ENCODE measurements at regions not wholly inside any gene's neighbourhood (a gene's known extent, or its start where the extent isn't known, plus 50 kb on each side); places are given as distances from the start of the nearest gene placed in this dataset.
"Not testable (repeated sequence)": the region's sequence is repeated elsewhere in the genome, so short reads cannot be mapped to it uniquely, and the experiment has no call there.

GRCh38 chr20:11700831-11701230 lies 216.9 kb upstream of the BTBD3 start:
- no peaks in the 10 kb centered on the region for H3K79me2 ChIP-seq (ENCODE audit: insufficient read depth, low read depth)
- H3K36me3 ChIP-seq (ENCODE audit: insufficient read depth): no peaks in the 10 kb centered on the region
- no peak overlapping the region for H3K4me2 ChIP-seq
- no peak overlapping the region for H2AFZ ChIP-seq (ENCODE audit: low read depth)
- H3K27ac ChIP-seq: no peak overlapping the region
- H3K27me3 ChIP-seq (ENCODE audit: insufficient read depth, low read depth): no peaks in the 10 kb centered on the region
- TF ChIP-seq, protein P1, sequence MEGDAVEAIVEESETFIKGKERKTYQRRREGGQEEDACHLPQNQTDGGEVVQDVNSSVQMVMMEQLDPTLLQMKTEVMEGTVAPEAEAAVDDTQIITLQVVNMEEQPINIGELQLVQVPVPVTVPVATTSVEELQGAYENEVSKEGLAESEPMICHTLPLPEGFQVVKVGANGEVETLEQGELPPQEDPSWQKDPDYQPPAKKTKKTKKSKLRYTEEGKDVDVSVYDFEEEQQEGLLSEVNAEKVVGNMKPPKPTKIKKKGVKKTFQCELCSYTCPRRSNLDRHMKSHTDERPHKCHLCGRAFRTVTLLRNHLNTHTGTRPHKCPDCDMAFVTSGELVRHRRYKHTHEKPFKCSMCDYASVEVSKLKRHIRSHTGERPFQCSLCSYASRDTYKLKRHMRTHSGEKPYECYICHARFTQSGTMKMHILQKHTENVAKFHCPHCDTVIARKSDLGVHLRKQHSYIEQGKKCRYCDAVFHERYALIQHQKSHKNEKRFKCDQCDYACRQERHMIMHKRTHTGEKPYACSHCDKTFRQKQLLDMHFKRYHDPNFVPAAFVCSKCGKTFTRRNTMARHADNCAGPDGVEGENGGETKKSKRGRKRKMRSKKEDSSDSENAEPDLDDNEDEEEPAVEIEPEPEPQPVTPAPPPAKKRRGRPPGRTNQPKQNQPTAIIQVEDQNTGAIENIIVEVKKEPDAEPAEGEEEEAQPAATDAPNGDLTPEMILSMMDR (conservative IDR thresholded peaks at IDR 0.05; ENCODE audit: low read depth, low read length): no peak
- no peaks in the 10 kb centered on the region for H3K4me1 ChIP-seq (ENCODE audit: low read depth, poor library complexity, severe bottlenecking)
- H3K9ac ChIP-seq: no peak overlapping the region
- no peak overlapping the region for H3K4me3 ChIP-seq (IDR thresholded peaks at IDR 0.05; ENCODE audit: insufficient read depth, low read depth, low read length)
- no peaks in the 10 kb centered on the region for H4K20me1 ChIP-seq (ENCODE audit: insufficient read depth)

- H3K9ac ChIP-seq: no peak overlapping the region
- H3K4me2 ChIP-seq: no peak overlapping the region
- H3K27ac ChIP-seq: no peak overlapping the region
- TF ChIP-seq, protein P1 (conservative IDR thresholded peaks at IDR 0.05; ENCODE audit: low read depth, low read length): no peak
- H3K36me3 ChIP-seq (ENCODE audit: insufficient read depth): no peaks in the 10 kb centered on the region
- H3K79me2 ChIP-seq (ENCODE audit: insufficient read depth, low read depth): no peaks in the 10 kb centered on the region
- no peak overlapping the region for H2AFZ ChIP-seq (ENCODE audit: low read depth)
- H3K4me1 ChIP-seq (ENCODE audit: low read depth, poor library complexity, severe bottlenecking): no peaks in the 10 kb centered on the region
- no peaks in the 10 kb centered on the region for H4K20me1 ChIP-seq (ENCODE audit: insufficient read depth)
- H3K4me3 ChIP-seq (IDR thresholded peaks at IDR 0.05; ENCODE audit: insufficient read depth, low read depth, low read length): no peak overlapping the region
- no peaks in the 10 kb centered on the region for H3K27me3 ChIP-seq (ENCODE audit: insufficient read depth, low read depth)
These were observed 214.8 kb upstream of the BTBD3 start for GRCh38 chr20:11702721-11703518.

GRCh38 chr20:11705512-11705911 lies 212.2 kb upstream of the BTBD3 start:
- TF ChIP-seq, protein P1 (conservative IDR thresholded peaks at IDR 0.05; ENCODE audit: low read depth, low read length): no peak
- Histone ChIP-seq H3K36me3 (ENCODE audit: insufficient read depth) (no peaks in the 10 kb centered on the region), H3K27me3 (ENCODE audit: insufficient read depth, low read depth) (no peaks in the 10 kb centered on the region), H3K79me2 (ENCODE audit: insufficient read depth, low read depth) (no peaks in the 10 kb centered on the region), H3K4me3 (IDR thresholded peaks at IDR 0.05; ENCODE audit: insufficient read depth, low read depth, low read length) (no peak overlapping the region), H3K9ac (no peak overlapping the region), H3K27ac (no peak overlapping the region), H2AFZ (ENCODE audit: low read depth) (no peak overlapping the region), H3K4me1 (ENCODE audit: low read depth, poor library complexity, severe bottlenecking) (no peaks in the 10 kb centered on the region), H3K4me2 (no peak overlapping the region), H4K20me1 (ENCODE audit: insufficient read depth) (no peaks in the 10 kb centered on the region)

GRCh38 chr20:11708223-11708622 lies 209.5 kb upstream of the BTBD3 start:
- H2AFZ ChIP-seq (ENCODE audit: low read depth); H3K27ac ChIP-seq; H3K79me2 ChIP-seq (ENCODE audit: insufficient read depth, low read depth); H3K27me3 ChIP-seq (ENCODE audit: insufficient read depth, low read depth); H3K4me3 ChIP-seq (IDR thresholded peaks at IDR 0.05; ENCODE audit: insufficient read depth, low read depth, low read length); H3K4me1 ChIP-seq (ENCODE audit: low read depth, poor library complexity, severe bottlenecking); H3K4me2 ChIP-seq; H3K9ac ChIP-seq; H3K36me3 ChIP-seq (ENCODE audit: insufficient read depth); H4K20me1 ChIP-seq (ENCODE audit: insufficient read depth): not testable (repeated sequence)

DNA sequence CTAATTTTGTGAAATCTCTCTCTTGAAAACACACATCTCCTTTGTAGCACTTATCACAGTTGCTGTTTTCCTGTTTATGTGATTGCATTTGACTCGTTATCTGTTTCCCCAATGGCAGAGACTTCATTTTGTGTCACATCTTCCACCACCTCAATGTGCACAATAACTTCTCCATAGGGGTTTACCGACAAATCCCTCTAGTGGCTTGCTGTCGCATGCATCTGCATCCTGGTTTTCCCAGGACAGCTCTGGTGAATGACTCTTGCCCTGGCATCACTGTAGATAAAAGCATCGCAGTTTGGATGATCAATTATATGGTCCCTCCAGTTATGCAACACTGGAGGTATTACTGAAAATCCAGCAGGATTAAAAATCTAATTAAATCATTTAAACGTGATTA lies 206.5 kb upstream of the BTBD3 start:
- Histone ChIP-seq H3K27me3 (ENCODE audit: insufficient read depth, low read depth) (no peaks in the 10 kb centered on the region), H3K36me3 (ENCODE audit: insufficient read depth) (no peaks in the 10 kb centered on the region), H3K4me1 (ENCODE audit: low read depth, poor library complexity, severe bottlenecking) (peaks cover 5% of the 10 kb centered on the region), H3K27ac (no peak overlapping the region), H4K20me1 (ENCODE audit: insufficient read depth) (no peaks in the 10 kb centered on the region), H3K4me3 (IDR thresholded peaks at IDR 0.05; ENCODE audit: insufficient read depth, low read depth, low read length) (no peak overlapping the region), H3K79me2 (ENCODE audit: insufficient read depth, low read depth) (no peaks in the 10 kb centered on the region), H3K9ac (no peak overlapping the region), H2AFZ (ENCODE audit: low read depth) (no peak overlapping the region), H3K4me2 (no peak overlapping the region)
- TF ChIP-seq, protein P1 (conservative IDR thresholded peaks at IDR 0.05; ENCODE audit: low read depth, low read length): no peak

All from KMS-11 (cell line).